CD4-positive, alpha-beta T cell treated with Interleukin-15 for 4 hours (primary cell): ENCODE measurements at regions not wholly inside any gene's neighbourhood (a gene's known extent, or its start where the extent isn't known, plus 50 kb on each side); places are given as distances from the start of the nearest gene placed in this dataset.

ENCODE experiments used
- DNase-seq: peaks from one replicate; pipeline ENCODE4 v3.0.0-alpha.2; 2020; ENCODE audit warnings: low spot score

DNA sequence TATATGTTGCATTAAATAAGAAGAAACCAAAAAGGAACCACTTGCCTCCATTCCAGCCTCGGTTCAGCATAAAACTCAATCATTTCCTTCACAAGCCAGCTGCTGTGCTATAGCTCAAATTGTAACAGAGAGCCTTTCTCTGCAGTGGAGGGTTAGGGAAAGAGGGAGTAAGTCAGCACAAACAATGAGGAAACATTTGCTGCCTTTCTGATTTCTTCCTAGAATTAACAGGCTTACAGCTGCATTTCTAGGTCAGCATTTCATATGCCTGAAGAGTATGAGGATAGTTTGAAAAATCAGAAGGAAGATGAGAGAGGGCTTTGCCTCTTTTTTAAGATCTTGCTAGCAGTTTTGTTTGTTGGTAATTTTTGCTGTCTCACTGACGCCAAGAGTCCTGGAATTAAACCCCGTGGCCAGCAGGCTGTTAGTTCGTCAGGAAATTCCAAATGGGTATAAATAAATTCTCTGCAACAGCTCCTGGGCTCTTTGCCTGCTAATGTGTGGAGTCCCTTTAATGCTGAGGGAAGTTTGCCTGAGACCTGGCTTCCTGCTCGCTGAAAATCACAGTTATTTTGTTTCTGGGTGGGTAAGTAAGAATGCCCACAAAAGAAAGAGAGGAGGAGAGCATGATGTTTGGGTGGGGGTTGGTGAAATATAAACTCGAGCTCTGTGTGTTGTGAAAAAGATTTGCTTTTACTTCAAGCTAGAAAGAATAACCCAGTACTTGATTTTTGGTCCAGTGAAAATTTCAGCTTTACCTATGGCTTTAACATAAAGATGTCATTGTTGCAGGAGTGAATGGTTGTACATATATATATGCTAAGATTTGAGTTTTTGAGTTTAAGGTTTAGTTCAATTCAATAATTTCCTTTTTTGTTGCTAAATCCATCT is 148.1 kb upstream of the DMRT1 start:
- no peak for DNase-seq

- no peak for DNase-seq
Measured at GRCh38 chr9:694092-694402, 147.4 kb upstream of the DMRT1 start.

GRCh38 chr9:694403-695154 is 146.9 kb upstream of the DMRT1 start:
- no peak for DNase-seq

DNA sequence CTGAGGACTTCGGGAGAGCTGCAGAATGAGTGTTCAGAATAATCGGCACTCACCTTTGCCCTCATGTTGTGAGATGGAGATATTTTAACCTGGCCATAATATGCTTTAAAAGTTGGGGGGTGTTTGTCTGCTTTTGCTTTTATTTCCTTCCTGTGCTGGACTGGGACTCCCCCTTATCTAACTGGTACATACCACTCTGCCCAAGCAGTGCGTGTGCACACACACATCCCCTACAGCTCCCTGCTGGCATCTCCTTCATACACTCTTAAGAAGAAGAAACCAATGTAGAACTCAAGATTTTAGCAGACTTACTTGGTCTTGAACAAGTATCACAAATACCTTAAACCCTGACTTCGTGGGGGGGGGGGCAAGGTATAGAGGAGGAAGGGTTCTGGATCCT is 146.2 kb upstream of the DMRT1 start:
- no peak for DNase-seq

- DNase-seq: no peak
Measured at GRCh38 chr9:696332-697323, 144.9 kb upstream of the DMRT1 start.

GRCh38 chr9:698276-698675 is 143.2 kb upstream of the DMRT1 start:
- DNase-seq: no peak

- DNase-seq: no peak
Measured at GRCh38 chr9:698954-699353, 142.5 kb upstream of the DMRT1 start.

GRCh38 chr9:699396-699795 is 142.1 kb upstream of the DMRT1 start:
- no peak for DNase-seq

DNA sequence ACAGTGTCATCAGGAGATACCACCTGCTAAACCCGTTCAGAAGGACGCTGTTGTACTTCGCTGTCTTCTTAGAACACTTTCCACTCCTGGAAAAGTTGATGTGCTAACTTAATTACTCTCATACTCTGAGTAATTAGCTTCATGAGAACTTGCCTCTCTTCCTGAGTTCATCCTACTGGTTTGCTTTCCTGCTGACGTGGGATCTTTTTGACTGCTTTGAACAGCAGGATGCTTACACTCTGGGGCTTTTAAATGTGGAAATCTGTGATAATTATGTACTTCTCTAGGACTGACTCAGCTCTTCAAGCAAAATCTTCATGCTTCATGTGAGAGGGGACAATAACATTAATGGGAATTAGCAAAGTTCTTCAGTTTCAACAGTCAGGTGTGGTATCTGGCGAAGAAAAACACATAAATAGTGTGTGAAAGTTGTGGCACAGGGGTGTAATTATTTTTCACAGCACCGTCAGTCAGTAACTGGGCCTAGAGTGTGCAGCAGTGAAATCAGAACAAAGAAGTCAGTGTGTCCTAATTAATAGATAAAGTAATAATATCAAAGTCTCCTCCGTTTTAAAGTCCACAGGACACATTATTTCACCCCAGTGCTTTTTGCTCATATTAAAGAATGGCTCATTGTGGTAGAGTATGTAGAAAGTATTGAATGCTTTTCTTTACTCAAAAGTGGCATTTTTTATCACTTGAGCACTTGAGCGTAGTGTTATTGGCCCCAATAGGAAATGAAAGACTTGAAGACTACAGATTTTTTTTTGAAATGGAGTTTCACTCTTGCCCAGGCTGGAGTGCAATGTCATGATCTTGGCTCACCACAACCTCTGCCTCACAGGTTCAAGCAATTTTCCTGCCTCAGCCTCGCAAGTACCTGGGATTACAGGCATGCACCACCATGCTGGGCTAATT is 140.9 kb upstream of the DMRT1 start:
- DNase-seq: no peak

GRCh38 chr9:703392-703791 is 138.1 kb upstream of the DMRT1 start:
- no peak for DNase-seq

DNA sequence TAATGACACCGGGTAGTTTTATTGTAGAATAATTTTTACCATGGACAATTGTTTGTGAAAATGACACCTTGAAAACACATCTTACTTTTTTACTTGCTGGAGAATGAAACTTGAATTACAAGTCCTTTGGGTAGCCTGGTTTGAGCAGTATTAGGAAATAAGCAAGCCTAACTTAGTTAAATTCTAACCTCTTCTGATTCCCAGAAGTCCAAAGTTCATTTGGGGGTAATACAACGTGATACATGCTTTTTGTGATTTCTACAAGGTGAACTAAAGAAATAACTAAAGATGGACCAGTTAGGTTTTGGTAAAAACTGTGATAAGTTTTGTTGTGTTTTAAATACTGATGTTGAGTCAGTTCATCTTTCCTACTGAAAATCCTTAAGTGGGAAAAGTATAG is 135.4 kb upstream of the DMRT1 start:
- no peak for DNase-seq

GRCh38 chr9:706606-707459 is 134.7 kb upstream of the DMRT1 start:
- DNase-seq: no peak

DNA sequence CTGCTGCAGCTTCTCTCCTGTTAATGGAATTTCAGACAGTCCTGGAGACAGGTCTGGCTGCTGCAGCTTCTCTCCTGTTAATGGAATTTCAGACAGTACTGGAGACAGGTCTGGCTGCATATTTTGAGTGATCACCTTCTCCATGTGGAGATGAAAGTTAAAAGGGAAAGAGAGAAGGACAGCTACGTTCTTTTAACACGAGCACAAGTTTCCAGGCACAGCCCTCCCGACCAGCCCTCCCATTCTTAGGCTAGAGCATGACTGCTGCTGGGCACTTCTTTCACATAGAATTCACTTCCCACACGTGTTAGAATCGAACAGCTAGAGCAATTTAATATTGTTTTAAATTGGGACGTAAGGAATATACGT is 133.3 kb upstream of the DMRT1 start:
- no peak for DNase-seq

- no peak for DNase-seq
Measured at GRCh38 chr9:708551-709432, 132.7 kb upstream of the DMRT1 start.

- DNase-seq: no peak
Measured at GRCh38 chr9:710951-711745, 130.3 kb upstream of the DMRT1 start.

DNA sequence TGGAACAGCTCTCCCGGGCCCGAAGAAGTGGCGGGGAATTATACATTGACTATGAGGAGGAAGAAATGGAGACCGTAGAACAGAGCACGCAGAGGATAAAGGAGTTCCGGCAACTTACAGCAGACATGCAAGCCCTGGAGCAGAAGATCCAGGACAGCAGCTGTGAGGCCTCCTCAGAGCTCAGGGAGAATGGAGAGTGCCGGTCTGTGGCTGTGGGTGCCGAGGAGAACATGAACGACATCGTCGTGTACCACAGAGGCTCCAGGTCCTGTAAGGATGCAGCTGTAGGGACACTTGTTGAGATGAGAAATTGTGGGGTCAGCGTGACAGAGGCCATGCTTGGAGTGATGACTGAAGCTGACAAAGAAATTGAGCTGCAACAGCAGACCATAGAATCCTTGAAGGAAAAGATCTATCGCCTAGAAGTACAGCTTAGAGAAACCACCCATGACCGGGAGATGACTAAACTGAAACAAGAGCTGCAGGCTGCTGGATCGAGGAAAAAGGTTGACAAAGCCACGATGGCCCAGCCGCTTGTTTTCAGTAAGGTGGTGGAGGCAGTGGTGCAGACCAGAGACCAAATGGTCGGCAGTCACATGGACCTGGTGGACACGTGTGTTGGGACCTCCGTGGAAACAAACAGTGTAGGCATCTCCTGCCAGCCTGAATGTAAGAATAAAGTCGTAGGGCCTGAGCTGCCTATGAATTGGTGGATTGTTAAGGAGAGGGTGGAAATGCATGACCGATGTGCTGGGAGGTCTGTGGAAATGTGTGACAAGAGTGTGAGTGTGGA is 129.5 kb upstream of the DMRT1 start:
- DNase-seq: no peak

DNA sequence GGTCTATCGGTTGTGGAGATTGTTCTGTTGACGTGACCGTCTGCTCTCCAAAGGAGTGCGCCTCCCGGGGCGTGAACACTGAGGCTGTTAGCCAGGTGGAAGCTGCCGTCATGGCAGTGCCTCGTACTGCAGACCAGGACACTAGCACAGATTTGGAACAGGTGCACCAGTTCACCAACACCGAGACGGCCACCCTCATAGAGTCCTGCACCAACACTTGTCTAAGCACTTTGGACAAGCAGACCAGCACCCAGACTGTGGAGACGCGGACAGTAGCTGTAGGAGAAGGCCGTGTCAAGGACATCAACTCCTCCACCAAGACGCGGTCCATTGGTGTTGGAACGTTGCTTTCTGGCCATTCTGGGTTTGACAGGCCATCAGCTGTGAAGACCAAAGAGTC is 128.9 kb upstream of the DMRT1 start:
- DNase-seq: no peak

- DNase-seq: no peak
Measured at GRCh38 chr9:713091-713490, 128.4 kb upstream of the DMRT1 start.
